ENCODE measurements at regions not wholly inside any gene's neighbourhood (a gene's known extent, or its start where the extent isn't known, plus 50 kb on each side); places are given as distances from the start of the nearest gene placed in this dataset.
"Not testable (repeated sequence)": the region's sequence is repeated elsewhere in the genome, so short reads cannot be mapped to it uniquely, and the experiment has no call there.

- DNase-seq (ENCODE audit: insufficient read length, low spot score) (no peak), FAIRE-seq (no peak)
- no peak for TF ChIP-seq POU2F2 (IDR thresholded peaks at IDR 0.05; ENCODE audit: low read depth, low read length)
- no peak for TF ChIP-seq PAX5 (IDR thresholded peaks at IDR 0.05; ENCODE audit: insufficient read depth, low read length, severe bottlenecking)
- TF ChIP-seq POLR2A (IDR thresholded peaks at IDR 0.05; ENCODE audit: low read depth, low read length) = no peak
- no peak for TF ChIP-seq TAF1 (IDR thresholded peaks at IDR 0.05; ENCODE audit: low read depth, low read length)
Measured at GRCh38 chr2:8612734-8613179, 69.1 kb upstream of the ID2 start.

- not testable (repeated sequence) for FAIRE-seq; DNase-seq (ENCODE audit: insufficient read length, low spot score)
Measured at GRCh38 chr2:8613207-8613999, 68.5 kb upstream of the ID2 start.

GRCh38 chr2:8614646-8615045 lies 67.2 kb upstream of the ID2 start:
- TF ChIP-seq POLR2A (IDR thresholded peaks at IDR 0.05; ENCODE audit: low read depth, low read length) (no peak), SPI1 (IDR thresholded peaks at IDR 0.05; ENCODE audit: low read depth, low read length) (no peak), POU2F2 (IDR thresholded peaks at IDR 0.05; ENCODE audit: low read depth, low read length) (no peak), POLR2AphosphoS5 (IDR thresholded peaks at IDR 0.05; ENCODE audit: low read depth, low read length) (no peak), PAX5 (IDR thresholded peaks at IDR 0.05; ENCODE audit: insufficient read depth, low read length, severe bottlenecking) (no peak), TAF1 (IDR thresholded peaks at IDR 0.05; ENCODE audit: low read depth, low read length) (no peak)
- FAIRE-seq (no peak), DNase-seq (ENCODE audit: insufficient read length, low spot score) (no peak)

DNA sequence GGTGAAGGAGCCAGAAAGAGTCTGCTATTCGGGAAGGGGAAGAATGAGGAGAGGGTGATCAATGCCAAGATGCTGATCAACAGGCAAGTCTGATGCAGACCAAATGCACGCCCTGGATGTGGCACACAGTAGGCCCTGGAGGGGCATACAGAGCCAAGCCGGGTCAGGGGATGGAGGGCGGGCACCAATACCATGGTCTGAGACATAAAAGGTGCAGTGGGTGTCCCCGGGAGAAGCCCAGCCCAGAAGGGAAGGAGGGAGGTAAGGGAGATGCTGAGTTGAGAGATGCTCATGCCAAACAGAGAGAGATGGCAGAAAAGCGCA lies 66.6 kb upstream of the ID2 start:
- DNase-seq (ENCODE audit: insufficient read length, low spot score) = no peak
- FAIRE-seq = no peak
- TF ChIP-seq TAF1 (IDR thresholded peaks at IDR 0.05; ENCODE audit: low read depth, low read length) (no peak), POLR2A (IDR thresholded peaks at IDR 0.05; ENCODE audit: low read depth, low read length) (no peak), POLR2AphosphoS5 (IDR thresholded peaks at IDR 0.05; ENCODE audit: low read depth, low read length) (no peak), POU2F2 (IDR thresholded peaks at IDR 0.05; ENCODE audit: low read depth, low read length) (no peak), PAX5 (IDR thresholded peaks at IDR 0.05; ENCODE audit: insufficient read depth, low read length, severe bottlenecking) (no peak), SPI1 (IDR thresholded peaks at IDR 0.05; ENCODE audit: low read depth, low read length) (no peak)

DNA sequence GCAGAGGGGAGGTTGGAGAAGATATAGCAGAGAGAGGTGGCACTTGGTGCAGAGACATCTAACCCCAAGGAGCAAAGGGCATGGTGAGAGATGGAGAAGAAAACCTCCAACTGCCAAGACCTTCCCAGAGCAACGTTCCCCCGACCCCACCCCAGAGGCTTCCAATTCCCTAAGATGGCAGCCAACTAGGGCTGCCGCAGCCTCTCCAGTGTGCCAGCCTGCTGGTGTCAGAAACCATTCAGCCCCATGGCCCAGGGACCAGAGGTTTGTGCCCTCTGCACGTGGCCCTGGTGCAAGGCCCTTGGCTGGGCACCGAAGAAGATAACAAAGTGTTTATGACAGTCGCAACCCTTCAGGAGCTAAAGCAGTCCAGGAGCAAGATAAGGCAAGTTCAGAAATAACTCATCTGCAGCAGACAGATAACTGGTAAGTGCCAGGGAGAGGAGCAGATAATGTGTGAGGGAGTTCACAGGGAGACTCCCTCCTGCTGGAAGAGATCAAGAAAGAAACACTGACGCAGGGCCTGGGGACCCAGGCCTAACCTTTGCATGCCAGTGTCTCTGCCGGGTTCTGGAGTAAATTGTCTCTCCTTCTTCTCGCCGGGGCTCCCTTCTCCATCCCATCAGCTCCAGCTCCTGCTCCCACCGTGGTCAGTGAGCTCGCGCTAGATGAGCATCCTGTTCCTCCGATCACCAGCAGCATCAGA lies 66.1 kb upstream of the ID2 start:
- FAIRE-seq (no peak), DNase-seq (ENCODE audit: insufficient read length, low spot score) (no peak)
- no peak for TF ChIP-seq PAX5 (IDR thresholded peaks at IDR 0.05; ENCODE audit: insufficient read depth, low read length, severe bottlenecking)

- no peak for FAIRE-seq
- no peak for TF ChIP-seq PAX5 (IDR thresholded peaks at IDR 0.05; ENCODE audit: insufficient read depth, low read length, severe bottlenecking)
- no peak for TF ChIP-seq SPI1 (IDR thresholded peaks at IDR 0.05; ENCODE audit: low read depth, low read length)
- no peak for TF ChIP-seq TAF1 (IDR thresholded peaks at IDR 0.05; ENCODE audit: low read depth, low read length)
- no peak for TF ChIP-seq POLR2A (IDR thresholded peaks at IDR 0.05; ENCODE audit: low read depth, low read length)
- no peak for TF ChIP-seq POLR2AphosphoS5 (IDR thresholded peaks at IDR 0.05; ENCODE audit: low read depth, low read length)
- no peak for TF ChIP-seq POU2F2 (IDR thresholded peaks at IDR 0.05; ENCODE audit: low read depth, low read length)
- no peak for DNase-seq (ENCODE audit: insufficient read length, low spot score)
Measured at GRCh38 chr2:8617048-8617447, 64.8 kb upstream of the ID2 start.

GRCh38 chr2:8617590-8617989 lies 64.3 kb upstream of the ID2 start:
- TF ChIP-seq POLR2A (IDR thresholded peaks at IDR 0.05; ENCODE audit: low read depth, low read length) (no peak), POU2F2 (IDR thresholded peaks at IDR 0.05; ENCODE audit: low read depth, low read length) (no peak), TAF1 (IDR thresholded peaks at IDR 0.05; ENCODE audit: low read depth, low read length) (no peak), PAX5 (IDR thresholded peaks at IDR 0.05; ENCODE audit: insufficient read depth, low read length, severe bottlenecking) (no peak), POLR2AphosphoS5 (IDR thresholded peaks at IDR 0.05; ENCODE audit: low read depth, low read length) (no peak), SPI1 (IDR thresholded peaks at IDR 0.05; ENCODE audit: low read depth, low read length) (no peak)
- DNase-seq (ENCODE audit: insufficient read length, low spot score) (no peak), FAIRE-seq (no peak)

- FAIRE-seq (no peak), DNase-seq (ENCODE audit: insufficient read length, low spot score) (no peak)
- no peak for TF ChIP-seq TAF1 (IDR thresholded peaks at IDR 0.05; ENCODE audit: low read depth, low read length)
- TF ChIP-seq POLR2AphosphoS5 (IDR thresholded peaks at IDR 0.05; ENCODE audit: low read depth, low read length) = no peak
- TF ChIP-seq POU2F2 (IDR thresholded peaks at IDR 0.05; ENCODE audit: low read depth, low read length) = no peak
- TF ChIP-seq PAX5 (IDR thresholded peaks at IDR 0.05; ENCODE audit: insufficient read depth, low read length, severe bottlenecking) = no peak
- TF ChIP-seq SPI1 (IDR thresholded peaks at IDR 0.05; ENCODE audit: low read depth, low read length) = no peak
- no peak for TF ChIP-seq POLR2A (IDR thresholded peaks at IDR 0.05; ENCODE audit: low read depth, low read length)
Measured at GRCh38 chr2:8619071-8619470, 62.8 kb upstream of the ID2 start.

DNA sequence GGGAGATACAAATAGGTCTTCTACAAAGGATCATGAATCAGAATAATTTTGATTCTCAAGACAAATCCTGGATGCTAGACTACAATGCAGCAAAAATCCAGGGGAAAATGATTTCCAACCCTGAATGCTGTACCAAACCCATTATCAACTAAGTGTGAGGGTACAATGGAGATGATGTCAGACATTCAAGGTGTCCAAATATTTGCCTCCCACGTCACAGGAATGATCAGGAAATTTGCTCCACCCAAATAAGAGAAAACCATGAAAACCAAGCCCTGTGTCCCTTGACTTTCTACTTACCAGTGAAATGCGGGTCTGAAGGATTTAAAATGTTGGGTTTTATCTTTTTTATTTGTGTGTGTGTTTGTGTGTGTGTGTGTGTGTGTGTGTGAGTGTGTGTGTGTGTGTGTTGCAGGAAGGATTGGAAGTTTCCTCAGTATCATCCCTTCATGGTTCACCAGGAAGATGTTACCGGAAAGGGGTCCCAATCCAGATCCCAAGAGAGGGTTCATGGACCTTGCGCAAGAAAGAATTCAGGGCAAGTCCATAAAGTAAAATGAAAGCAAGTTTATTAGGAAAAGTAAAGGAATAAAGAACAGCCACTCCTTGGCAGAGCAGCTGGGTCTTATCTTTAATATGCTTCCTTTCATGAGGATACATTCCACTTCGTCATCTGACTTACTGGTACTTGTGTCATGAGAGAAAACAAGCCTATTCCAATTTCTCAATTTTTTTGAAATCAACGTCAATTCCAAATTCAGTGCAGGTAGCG lies 61.1 kb upstream of the ID2 start:
- FAIRE-seq (no peak), DNase-seq (ENCODE audit: insufficient read length, low spot score) (no peak)
- TF ChIP-seq POU2F2 (IDR thresholded peaks at IDR 0.05; ENCODE audit: low read depth, low read length) = no peak
- no peak for TF ChIP-seq POLR2AphosphoS5 (IDR thresholded peaks at IDR 0.05; ENCODE audit: low read depth, low read length)
- no peak for TF ChIP-seq POLR2A (IDR thresholded peaks at IDR 0.05; ENCODE audit: low read depth, low read length)
- no peak for TF ChIP-seq SPI1 (IDR thresholded peaks at IDR 0.05; ENCODE audit: low read depth, low read length)
- TF ChIP-seq TAF1 (IDR thresholded peaks at IDR 0.05; ENCODE audit: low read depth, low read length) = no peak
- TF ChIP-seq PAX5 (IDR thresholded peaks at IDR 0.05; ENCODE audit: insufficient read depth, low read length, severe bottlenecking) = no peak

All from GM12891 (cell line).